HK-2 (cell line): ENCODE measurements at regions not wholly inside any gene's neighbourhood (a gene's known extent, or its start where the extent isn't known, plus 50 kb on each side); places are given as distances from the start of the nearest gene placed in this dataset.

Source experiments
- DNase-seq: peaks from one replicate; pipeline ENCODE4 v3.0.0-alpha.2; 2018; ENCODE audit not compliant: unreplicated experiment

DNA sequence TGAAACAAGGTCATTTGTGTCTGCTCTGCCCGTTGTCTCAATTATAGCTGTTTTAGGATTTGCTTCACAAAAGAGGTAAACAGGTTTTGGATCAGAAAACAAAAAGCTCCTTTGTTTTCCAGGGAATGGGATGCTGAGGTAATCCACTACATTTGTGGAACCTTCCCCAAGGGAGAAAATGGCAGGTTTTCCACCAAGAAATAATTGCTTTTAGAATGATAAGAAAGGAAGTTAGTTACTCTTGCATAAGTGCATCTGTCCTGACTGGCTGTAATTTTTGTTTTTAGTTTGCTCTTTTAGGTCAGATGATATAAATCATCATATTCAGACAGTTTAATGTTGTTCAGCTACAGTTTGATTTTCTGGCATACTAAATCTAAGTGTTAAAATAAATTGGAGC lies 198.5 kb upstream of the COL8A1 start:
- DNase-seq, result no peak

DNA sequence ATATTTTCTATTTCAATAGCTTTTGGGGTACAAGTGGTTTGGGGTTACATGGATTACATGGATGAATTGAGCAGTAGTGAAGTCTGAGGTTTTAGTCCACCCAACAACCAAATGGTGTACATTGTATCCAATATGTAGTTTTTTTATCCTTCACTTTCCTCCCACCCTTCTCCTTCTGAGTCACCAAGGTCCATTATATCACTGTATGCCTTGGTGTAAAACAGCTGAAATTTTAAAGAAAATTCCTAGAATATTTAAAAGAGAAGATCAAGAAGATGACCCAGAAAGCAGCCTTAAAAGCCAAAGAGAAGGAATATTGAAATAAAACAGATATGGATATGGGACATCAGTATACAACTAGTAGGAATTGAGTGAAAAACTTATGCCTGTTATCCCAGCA lies 204.2 kb upstream of the COL8A1 start:
- no peak for DNase-seq

DNA sequence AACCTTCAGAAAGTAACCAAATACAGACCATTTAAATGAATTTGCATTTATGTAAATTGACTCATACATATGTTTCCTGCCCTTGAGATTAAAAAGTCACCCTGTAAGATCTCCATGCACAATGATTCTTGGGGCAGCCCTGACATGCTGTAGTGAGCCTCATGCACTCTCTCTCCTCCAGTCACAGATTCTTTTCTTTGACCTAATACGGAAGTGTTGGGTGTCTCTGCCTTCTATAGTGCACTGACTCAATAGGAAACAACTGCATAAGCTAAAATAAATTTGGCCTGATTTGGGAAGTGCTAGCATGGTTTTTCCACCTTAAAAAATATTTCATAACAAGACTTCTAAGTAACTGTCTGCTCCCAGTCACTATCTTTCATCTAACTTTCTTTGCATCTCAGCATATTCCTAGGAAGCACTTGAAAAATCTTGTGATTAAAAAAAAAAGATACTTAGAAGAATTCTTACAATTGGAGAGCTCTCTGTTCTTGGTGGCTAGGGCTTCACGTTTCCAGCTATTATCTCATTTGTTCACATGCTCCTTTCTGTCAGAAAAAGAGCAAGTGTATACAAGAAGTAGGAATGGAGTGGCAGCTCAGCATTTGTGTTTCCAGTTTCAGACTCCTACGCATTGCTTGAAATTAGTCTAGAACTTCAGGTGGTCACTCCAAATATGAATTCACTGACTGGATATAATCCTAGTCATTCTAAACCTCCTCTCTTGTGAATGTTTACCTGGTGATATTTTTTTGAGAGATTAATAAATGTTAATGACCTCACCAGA lies 207.9 kb upstream of the COL8A1 start:
- DNase-seq, result no peak

DNA sequence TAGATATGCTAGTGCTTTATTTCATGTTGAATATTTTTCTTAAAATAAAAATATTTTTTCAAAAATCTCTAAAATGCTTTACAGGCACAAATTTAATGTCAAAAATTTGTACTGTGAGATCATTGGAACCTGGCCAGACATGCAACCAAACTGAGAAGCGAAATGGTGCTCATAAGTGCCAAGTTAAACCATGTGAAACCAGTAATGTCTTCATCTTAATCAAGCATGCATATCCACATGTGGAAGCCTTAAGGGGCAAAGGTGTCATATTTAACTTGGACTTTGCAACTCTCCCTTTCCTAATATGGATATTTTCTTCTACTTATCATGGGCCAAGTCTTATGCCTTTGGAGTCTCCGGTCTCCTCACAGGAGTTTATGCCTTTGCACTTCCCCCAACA lies 208.9 kb upstream of the COL8A1 start:
- DNase-seq, result no peak

DNA sequence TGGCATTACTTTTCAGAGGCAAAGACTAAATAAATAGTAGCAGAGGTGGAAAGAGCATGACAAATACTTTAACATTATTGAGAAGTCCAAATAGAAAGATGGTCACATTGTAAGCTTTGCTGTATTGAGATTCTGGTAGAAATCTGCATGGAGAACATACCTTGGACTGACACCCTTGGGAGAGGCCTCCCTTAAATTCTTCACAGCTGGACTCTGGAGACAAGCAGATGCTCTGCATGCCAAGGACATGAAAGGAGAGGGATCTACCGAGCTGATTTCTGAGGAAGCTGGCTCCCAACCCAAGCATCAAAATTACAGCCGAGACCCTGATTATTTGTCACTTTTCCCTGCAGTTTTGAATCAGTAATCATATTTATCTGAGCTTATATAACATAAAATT lies 212.5 kb upstream of the COL8A1 start:
- DNase-seq, result no peak

DNA sequence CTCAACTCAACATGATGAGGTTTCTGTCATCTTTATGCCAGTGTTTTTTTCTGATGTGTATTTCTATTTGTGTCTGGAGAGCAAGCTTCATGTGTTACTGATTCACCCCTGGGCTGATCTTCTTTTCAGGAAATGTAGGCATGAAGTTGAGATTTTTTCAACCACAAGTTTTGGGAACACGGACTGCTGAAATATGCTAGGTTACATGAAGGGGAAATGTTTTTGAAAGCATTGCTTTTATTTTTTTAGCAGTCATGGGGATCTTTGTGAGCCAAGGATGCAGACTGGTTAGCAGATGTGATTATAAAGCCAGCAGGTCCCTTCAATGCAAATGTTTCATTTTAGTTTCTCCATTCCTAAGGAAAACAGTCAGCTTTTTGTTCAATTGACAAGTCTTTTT lies 219.3 kb upstream of the COL8A1 start:
- DNase-seq, result no peak

DNA sequence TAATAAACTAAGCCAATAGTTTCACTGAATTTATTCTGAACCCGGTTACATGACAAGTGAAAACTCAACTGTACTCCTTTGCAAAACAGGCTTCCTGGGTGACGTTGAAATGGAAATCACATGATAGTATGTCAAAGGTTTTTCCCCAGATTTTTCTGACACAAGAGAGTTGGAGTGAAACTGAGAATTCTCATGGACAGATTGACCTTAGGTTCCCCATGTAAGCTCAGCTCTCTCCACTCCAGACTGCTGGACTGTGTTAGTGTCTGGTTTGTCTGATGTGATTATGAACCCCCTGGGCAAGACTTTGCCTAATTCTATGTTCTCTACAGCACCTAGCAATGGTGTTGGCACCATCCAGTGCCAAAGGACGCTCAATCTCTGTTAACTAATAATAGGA lies 219.7 kb upstream of the COL8A1 start:
- no peak for DNase-seq

DNA sequence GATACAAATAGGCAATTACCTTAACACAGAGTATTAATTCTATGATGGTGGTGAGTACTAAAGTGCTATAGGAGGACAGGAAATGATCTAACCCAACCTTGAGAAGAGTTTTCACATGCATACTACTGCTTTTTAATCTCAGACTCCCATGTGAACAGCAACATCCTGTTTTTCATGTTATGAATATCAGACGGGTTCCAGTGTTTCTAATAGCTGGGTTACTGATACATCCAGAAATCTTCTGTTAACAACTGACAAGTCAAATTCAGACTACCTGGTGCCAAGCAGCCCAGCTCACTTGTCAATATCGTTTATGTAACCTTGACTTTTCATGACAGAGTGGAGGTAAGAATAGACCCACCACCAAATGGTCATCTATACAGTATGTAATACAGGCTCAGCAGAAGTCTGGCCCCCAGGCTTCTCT lies 220.2 kb upstream of the COL8A1 start:
- DNase-seq, result no peak

DNA sequence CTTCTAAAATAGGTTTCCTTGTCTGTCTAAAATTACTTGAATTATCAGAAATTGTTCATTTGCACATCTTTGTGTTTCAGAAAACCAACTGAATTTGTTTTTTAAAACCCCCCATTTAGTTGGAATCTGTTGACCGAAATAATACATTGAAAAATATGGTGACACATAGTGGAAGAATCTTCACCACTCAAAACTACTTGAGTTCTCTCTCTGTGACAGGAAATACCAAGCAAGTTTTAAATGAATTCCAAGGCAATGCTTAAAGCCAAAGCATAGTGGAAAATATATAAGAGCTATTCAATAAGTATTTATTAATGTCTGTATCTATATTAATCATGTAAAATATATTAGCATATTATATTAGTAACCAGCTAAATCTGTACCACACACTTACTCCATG lies 224.9 kb upstream of the COL8A1 start:
- DNase-seq, result no peak

DNA sequence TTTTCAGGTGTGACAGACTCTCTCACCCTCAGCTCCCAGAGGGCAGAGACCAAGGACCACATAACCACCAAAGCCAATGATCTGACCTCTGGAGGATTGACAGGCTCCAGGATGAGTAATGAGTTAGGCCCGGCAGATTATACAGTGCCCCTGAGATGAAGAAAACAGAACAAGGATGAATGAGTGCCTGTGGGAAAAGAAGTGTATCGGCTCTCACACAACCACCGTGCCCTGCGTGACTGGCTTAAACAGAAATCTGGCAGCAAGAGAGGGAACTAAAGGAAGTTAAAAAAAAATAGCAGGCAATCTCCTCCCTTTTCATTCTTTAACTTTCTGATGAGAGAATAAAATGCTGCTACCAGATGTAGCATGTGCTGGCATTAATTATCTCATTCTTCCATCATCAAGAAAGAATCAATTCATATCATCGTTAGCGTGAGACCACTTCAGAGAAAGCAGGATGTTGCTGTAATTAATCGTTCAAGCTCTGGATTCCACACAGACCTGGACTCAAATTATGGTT lies 227.5 kb upstream of the COL8A1 start:
- DNase-seq, result peak; percentile 66

DNA sequence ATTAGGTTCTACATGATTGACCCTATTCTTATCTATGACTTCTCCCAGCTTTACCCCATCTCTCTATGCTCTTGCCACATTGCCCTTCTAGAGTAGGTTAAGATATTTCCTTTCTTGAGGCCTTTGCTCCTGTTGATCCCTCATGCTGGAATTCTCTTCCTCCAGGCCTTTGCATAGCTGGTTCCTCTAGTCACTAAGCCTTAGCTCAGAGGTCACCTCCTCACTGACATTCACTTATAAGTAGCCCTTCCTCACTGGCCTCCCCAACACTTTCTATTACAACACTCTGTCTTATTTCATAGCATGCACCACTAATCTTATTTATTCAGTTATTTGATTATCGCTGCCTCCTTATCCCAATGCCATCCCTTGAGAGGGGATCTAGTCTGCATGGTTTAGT lies 228.4 kb upstream of the COL8A1 start:
- DNase-seq, result no peak

DNA sequence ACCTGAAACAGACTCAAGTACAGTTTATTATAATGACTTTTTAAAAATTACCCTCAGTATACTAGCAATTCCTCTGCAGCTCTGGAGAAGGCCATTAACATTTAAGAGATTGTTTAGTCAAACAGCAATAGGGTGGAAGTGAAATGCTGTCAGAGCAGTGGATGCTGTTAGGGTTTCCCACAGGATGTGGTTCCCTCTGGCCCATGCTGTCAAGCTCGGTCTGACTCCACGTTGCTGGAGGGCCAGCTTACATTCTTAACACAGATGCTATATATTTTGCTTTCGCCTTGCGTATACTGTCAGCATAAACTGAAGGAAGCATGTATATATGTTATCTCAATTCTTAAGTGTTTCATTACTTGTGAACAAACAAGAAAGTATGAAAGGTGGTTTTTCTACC lies 231.1 kb upstream of the COL8A1 start:
- no peak for DNase-seq

DNA sequence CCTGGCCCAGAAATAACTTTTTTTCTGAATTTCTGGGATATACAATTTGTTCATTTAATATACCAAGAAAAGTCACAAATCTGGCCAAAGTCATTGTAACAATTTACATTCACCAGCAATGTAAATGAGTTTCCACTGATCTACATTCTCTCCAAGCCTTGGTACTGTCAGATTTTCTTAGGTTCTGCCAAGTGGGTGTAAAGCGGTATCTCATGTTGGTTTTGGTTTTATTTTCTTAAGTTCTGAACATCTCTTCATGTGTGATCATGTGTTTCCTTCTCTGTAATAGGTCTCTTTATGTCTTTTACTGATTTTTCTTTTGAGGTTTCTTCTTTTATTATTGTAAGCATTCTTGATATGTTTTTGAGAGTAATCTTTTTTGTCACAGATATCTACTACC lies 235.6 kb upstream of the COL8A1 start:
- DNase-seq, result no peak

DNA sequence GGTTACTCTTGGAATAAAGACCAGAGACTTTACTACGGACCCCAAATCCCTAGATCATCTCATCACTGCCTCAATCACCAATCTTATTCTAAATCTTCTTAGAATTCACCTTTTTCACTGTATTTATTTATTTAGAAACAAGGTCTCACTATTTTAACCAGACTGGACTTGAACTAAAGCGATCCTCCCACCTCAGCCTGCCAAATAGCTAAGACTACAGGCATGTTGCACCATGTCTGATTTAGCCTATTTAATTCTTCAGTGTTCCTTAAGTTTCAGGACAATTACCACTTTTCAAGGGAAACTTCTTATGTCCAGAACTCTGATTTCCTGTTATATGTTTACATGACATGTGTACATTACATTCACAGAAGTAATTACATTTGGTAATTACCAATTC lies 238.0 kb upstream of the COL8A1 start:
- no peak for DNase-seq

DNA sequence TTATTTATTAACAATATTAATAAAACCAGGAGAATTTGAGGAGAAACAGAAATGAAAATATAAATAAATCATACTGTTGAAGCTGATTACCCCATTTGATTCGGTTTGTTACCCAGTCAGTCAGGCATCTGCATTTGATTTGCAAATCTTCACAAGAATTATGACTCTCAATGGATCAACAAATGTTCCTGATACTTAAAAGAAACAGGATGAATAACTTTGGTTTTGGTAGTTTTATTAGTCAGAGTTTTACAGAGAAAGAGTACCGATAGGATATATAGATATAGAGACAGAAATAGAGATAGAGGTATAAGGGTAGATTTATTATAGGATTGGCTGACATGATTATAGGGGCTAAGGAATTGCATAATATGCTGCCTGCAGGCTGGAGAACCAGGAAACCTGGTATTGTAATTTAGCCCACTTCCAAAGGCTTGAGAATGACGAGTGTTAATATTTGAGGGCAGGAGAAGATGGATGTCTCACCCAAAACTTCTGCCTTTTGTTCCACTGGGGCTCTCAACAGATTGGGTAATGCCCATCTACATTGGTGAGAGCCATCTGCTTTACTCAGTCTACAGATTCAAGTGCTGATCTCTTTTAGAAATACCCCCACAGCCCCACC lies 241.6 kb upstream of the COL8A1 start:
- DNase-seq, result no peak

DNA sequence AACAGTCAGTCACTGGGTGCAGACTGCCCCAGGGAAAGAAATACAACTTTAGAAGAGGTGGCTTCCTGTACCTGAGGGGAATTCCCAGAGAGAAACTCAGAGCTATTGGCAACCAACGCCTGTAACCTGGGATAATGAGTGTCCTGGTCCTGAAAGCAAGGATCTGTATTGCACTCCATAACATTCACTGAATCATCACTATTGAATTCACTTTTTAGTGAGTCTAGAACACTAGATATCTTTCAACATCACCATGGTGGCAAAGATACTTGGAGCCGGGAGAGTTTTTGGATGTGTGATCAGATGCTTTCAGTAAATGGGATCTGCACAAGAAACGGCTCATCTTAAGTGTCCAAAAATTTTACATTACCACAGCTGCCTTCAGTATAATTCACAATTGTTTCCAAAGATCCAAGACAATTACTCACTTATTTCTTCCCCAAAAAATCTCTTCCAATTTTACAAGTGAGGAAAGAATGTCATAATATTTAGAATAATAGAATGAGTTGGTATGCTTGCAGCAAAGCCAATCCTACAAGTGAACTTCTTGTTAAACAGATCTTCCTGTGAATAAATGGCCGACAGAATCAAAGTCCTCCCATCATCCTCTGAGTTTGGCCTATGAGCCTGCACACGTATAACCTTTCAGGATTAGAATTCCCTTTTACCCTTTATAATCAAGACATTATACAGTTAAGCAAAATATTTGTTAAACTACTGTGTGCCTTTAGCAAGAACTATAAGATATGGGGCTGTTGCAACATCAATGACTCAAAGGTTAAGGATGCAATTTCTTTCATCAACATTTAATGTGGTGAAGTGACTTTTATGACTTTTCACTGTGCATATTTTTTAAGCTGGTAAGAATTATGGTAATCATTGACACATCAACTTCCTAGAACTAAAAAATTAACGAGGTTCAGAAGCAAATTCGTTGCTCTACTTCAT lies 243.3 kb upstream of the COL8A1 start:
- no peak for DNase-seq

DNA sequence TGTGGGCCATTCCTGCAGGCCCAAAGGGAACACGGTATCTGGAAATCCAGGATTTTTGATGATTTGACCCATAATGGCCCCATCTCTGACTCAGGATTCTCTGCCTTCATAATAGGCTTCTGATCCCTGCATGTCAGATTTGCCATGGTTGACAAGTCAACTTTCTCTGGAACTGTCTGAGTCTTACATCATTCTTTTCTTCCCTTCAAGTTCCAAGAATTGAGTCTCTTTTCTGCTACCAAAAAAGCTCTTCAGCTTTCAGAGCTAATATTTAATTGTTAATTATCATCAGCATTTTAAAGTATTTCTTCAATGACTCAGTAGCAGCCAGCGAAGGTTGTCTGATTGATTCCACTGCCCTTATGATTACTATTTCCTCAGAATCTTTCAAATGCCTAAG lies 244.4 kb upstream of the COL8A1 start:
- no peak for DNase-seq

DNA sequence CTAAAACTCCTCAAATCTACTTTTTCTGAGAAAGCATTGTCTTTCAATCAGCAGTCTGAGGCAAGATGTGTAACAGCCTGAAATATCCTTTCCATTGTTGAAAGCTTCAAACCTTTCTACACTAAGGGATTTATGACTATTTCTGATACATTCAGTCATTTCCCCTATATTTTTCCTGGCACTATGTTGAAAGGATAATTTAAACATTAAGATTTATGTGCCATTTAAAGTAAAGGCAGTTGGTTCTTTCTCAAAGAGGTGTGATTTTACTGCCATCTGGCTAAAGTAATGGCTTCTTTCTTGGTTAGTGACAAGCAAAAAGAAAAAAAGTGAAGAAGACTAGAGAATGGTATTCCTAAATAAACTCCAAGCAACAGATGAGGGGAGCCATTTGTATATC lies 249.6 kb upstream of the COL8A1 start:
- DNase-seq, result no peak

DNA sequence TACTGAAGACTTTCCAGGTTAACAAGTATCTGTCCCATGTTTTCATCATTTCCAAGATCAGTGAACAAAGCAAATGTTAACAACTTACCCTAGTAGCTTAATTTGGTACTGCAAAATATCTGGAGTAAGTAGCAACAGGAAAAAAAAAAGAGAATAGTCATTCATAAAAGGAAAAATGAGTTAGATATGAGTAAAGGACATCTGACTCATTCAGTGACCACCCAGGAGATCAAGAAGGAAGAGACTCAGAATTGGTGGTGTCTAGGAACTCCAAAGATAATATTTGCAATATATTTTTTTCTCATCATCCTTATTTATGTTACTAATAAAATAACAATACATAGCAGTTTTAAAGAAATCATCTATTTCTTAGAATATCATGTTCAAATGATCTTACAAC lies 253.8 kb upstream of the COL8A1 start:
- DNase-seq, result no peak

DNA sequence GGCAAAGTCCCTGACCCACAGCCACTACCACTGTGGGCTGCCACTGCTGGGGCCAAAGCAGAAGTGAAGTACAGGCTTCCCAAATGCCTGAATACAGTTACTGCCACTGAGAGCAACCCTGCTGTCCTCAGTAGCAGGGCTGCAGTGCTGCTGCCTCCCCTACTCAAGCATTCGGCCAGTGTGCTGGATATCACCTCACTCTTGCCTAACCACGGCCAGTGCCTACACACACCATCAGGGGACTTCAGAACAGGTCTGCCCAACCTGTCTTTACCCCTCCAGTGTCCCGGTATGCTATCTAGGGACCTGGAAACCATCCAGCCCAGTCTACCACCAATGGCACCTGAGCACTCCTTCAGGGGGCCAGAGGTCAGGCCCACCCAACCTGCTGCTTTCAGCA lies 261.5 kb upstream of the COL8A1 start:
- no peak for DNase-seq

DNA sequence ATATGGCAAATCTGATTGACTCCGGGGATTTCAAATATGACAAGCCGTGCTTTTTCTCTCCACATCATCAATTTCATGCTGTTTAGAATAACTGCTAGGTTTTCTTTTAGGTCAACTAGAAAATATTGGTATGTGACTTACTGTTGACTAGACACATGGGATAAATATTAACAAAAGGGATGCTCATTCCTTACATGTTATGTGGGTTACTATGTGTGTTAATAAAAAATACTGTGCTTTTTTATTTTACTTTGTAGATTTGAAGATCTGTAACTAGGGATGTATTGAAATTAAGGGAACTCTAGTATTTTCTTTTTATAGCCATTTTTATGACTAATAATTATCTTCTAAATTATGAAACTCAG lies 264.6 kb upstream of the COL8A1 start:
- no peak for DNase-seq

DNA sequence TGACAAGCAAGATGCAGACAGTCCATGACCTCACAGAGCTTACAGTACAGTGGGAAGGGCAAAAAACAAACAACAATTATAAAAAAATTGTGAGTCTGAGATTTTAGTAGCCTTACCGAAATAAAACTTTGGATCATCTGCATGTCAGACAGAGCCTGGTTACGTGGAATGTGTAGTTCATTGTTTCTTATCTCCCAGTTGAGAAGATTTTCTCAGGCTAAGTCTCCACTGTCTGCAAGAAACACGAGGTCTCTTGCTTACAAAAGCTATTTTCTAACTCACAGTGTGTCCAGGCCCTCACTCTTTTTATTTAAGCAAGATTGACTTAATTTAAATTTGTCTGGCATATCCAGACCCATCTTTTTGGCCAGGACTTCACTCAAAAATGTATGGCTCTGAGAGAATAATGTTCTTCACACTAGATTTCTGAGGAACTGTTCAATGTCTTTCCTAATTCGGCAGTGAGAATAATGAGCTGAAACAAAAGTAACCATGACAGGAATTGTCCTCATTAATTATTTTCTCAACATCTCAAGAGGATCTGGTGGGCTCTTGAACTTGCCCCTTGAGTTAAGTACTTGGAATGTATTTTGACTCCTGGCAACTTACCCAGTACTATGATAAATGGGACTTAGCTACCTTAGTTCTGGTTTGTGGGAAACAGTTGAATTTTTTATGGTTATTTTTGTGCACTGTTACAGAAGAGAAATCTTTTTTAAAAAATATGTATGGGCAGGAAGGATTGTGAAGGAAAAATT lies 265.1 kb upstream of the COL8A1 start:
- DNase-seq, result no peak
